Activated CD8-positive, alpha-beta memory T cell treated with anti-CD3 and anti-CD28 coated beads for 4 hours (primary cell): ENCODE measurements at regions not wholly inside any gene's neighbourhood (a gene's known extent, or its start where the extent isn't known, plus 50 kb on each side); places are given as distances from the start of the nearest gene placed in this dataset.

Experiments used
- DNase-seq, 2 donors: peaks; one replicate each; pipeline ENCODE4 v3.0.0-alpha.2; 2020; ENCODE audit warnings: low read depth in 2 of 2

- DNase-seq = no peak
These were observed 295.9 kb upstream of the PHF14 start for GRCh38 chr7:10677668-10678232.

- no peak for DNase-seq
These were observed 289.1 kb upstream of the PHF14 start for GRCh38 chr7:10684606-10685005.

DNA sequence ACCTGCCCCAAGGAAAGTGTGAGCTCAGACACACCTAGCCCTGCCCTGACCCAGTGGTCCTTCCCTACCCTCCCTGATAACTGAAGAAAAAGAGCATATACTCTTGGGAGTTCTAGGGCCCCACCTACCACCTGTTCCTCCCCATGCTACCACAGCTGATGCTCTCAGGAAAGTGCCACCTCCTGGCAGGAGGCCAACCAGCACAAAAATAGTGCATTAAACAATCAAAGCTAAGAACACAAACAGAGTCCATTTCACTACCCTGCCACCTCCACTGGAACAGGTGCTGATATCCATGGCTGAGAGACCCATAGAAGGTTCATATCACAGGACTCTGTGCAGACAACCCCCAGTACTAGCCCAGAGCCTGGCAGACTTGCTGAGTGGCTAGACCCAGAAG is 288.6 kb upstream of the PHF14 start:
- no peak for DNase-seq

DNA sequence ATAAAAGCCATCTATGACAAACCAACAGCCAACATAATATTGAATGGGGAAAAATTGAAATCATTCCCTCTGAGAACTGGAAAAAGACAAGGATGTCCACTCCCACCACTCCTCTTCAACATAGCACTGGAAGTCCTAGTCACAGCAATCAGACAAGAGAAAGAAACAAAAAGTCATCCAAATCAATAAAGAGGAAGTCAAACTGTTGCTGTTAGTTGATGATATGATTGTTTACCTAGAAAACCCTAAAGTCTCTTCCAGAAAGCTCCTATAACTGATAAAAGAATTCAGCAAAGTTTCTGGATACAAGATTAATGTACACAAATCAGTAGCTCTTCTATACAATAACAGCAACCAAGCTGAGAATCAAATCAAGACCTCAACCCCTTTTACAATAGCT is 285.1 kb upstream of the PHF14 start:
- no peak for DNase-seq

DNA sequence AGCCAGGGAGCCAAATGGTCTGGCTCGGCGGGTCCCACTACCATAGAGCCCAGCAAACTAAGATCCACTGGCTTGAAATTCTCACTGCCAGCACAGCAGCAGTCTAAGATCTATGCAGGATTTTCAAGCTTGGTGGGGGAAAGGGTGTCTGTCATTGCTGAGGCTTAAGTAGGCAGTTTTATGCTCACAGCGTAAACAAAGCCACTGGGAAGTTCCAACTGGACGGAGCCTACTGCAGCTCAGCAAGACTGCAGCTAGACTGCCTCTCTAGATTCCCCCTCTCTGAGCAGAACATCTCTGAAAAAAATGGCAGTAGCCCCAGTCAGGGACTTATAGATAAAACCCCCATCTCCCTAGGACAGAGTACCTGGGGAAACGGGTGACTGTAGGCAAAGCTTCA is 277.6 kb upstream of the PHF14 start:
- DNase-seq = no peak

DNA sequence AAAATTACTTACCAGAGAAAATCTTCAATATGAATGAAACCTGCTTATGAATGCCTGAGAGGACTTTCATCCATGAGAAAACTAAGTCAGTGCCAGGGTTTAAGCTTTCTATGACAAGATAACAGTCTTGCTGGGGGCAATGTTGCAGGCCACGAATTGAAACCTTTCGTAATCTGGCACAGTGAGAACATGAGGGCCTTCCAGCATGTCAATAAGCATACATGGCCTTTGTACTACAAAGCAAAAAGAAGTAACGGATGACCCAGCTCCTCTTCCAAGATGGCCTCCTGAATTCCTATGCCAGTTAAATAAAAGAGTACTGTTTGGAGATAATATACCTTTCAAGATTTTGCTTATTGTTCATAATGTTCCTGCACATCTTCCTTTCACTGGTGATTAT is 270.6 kb upstream of the PHF14 start:
- no peak for DNase-seq

GRCh38 chr7:10703981-10704380 is 269.7 kb upstream of the PHF14 start:
- no peak for DNase-seq

DNA sequence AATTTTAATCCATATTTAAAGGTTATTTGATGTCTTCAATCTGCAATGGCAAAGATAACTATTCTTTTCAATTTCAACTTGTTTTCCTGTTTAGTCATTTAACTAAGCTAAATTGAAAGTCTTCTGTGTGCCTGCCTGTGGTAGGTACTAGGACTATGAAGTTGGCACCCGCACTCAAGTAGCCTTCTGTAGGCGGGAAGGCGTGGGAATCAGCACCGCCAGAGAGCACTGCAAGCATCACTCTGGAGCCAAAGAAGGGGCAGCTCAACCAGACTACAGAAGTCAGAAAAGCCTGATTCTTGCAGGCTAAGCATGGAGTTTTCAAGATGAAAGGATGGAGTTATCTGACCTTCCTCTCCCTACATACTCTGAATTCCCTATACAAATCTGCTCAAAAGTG is 269.0 kb upstream of the PHF14 start:
- DNase-seq = no peak

GRCh38 chr7:10706875-10707493 is 266.7 kb upstream of the PHF14 start:
- DNase-seq = no peak

GRCh38 chr7:10707519-10707918 is 266.2 kb upstream of the PHF14 start:
- DNase-seq = no peak

DNA sequence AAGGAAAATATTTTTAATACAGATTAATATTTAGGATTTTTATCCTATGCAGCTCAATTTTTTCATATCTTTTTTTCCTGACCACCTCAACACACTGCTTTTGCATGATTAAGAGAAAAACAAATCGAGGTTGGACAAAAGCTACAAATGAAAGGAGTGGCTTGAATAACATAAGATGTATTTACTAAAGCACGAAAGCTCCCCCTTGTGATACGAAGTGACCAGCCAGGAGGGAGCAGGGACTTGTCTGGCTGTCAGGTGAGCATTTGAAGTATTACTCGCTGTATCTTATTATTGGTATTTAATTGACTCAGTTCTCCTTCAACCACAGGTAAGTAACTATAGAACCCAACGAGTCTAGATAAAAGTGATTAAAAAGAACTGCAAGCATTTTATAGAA is 265.2 kb upstream of the PHF14 start:
- no peak for DNase-seq

GRCh38 chr7:10718768-10719167 is 254.9 kb upstream of the PHF14 start:
- DNase-seq = no peak

DNA sequence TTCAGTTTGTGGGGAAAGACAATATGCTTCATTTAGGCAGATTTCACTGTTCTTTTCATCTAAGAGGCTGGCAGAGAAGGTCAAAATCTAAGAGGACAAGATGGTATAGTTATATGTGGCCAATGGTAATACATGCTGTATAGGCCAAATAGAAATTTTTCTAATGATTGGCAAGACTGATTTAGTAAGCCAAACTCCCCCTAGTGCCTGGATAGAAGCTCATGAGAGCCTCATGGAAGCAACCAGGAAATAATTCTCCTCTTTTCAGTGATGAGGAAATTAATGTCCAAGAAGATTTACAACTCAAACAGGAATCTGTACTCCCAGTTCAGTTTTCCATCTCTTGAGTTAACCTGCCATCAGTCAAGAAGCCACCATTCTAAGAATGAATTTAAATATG is 253.6 kb upstream of the PHF14 start:
- no peak for DNase-seq

DNA sequence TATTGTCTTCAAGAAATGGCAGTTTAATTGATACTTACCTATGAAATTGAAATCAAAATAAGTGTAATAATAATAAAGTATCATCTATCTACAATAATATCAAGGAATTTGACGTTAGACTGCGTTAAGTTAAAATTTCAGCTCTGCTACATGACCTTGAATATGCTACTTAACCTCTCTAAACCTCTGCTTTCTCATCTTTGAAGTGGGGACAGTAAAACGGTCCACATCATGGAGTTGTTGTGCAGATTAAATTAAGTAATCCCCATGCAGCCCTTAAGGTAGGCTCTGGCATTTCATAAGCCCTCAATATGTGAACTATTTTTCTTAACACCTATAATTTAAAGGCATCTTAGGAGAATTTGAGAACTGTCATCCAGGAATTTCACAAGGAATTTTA is 252.4 kb upstream of the PHF14 start:
- DNase-seq = no peak

- DNase-seq = no peak
These were observed 249.8 kb upstream of the PHF14 start for GRCh38 chr7:10723832-10724231.

DNA sequence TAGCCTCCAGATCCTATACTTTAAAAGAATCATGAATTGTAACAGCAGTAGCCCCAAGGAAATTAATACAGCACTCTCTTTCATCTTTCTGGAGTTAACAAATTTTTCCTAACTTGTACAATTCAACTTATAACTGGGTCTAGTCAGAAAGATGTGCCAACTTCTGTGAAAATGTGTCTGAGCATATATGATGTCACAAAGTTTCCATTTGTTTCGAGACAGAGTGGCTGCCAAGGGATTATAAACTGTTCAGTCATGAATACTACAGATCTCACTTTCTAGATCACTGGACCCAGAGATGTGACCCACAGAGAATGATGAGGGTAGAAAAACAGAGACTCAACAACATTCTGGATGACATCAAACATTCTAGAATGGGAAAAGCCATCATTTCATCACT is 249.2 kb upstream of the PHF14 start:
- DNase-seq = no peak

- DNase-seq = no peak
These were observed 246.0 kb upstream of the PHF14 start for GRCh38 chr7:10727636-10728035.

DNA sequence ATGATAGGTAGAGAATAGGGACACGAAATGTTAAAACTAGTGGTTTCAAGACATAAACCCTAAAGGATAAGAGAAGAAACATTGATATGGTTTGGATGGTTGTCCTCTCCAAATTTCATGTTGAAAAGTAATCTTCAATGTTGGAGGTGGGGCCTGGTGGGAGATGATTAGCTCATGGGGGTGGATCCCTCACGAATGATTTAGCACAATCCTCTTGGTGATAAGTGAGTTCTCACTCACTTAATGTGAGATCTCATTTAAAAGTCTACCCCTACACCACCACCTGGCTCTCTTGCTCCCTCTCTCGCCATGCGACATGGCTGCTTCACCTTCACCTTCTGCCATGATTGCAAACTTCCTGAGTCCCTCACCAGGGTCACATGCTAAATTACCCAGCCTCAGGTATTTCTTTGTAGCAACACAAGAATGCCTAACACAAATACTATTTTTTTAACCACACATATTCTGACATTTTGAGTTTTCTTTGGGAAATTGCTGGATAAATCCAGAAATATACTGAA is 242.4 kb upstream of the PHF14 start:
- DNase-seq = no peak

- DNase-seq = no peak
These were observed 239.9 kb upstream of the PHF14 start for GRCh38 chr7:10733747-10734146.

GRCh38 chr7:10734595-10734994 is 239.1 kb upstream of the PHF14 start:
- no peak for DNase-seq

DNA sequence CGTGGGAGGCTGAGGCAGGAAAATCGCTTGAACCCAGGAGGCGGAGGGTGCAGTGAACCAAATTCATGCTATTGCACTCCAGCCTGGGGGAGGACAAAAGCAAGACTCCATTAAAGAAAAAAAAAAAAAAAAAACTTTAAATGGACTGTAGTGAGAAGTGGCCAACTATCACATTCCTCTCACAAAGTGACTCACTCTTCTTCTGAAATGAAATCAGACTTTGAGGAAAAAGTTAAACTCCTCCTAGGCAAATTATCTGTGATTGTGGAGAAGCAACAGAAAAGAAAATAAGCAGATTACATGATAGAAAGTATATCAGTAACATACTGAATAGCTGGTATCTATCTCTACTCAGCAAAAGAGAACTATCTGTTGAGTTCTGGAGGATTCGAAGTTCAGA is 234.3 kb upstream of the PHF14 start:
- no peak for DNase-seq

GRCh38 chr7:10740805-10741204 is 232.9 kb upstream of the PHF14 start:
- DNase-seq = no peak

DNA sequence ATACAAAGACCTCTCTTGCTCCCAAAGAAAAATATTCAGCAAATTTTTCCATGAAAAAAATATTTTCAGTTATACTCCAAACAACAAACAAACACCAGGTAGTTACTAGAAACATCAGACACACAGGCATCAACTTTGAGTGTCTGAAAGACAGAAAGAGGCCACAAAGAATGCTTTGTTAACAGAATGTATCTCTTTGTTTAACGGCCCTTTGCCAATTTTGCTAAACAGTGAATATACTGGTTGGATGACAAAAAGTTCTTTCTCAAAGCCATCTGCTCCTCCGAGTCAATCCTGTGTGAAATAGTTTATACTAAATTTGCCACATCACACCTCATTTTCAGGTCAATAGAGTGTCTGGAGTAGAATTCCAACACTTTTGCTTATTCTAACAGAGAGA is 216.7 kb upstream of the PHF14 start:
- DNase-seq = no peak

GRCh38 chr7:10759120-10759519 is 214.6 kb upstream of the PHF14 start:
- no peak for DNase-seq
